Peyer's patch (tissue), 4 donors: ENCODE measurements at regions not wholly inside any gene's neighbourhood (a gene's known extent, or its start where the extent isn't known, plus 50 kb on each side); places are given as distances from the start of the nearest gene placed in this dataset.

Experiments used
- POLR2A ChIP-seq, 2 donors: fragments of 450-650 bp; IDR thresholded peaks; one replicate each; pipeline ENCODE4 v1.5.1; 2017; ENCODE audit warnings: antibody characterized with exemption in 2 of 2, mild to moderate bottlenecking in 2 of 2, moderate library complexity in 2 of 2
- TF ChIP-seq, protein P1 (sequence below), 6 experiments: fragments of 450-650 bp in 4 of 6; fragments of 200-600 bp in 2 of 6; sonication (generic) in 1 of 6; IDR thresholded peaks; one replicate each; pipeline ENCODE4 v1.5.1; 2017 to 2019; ENCODE audit warnings: antibody characterized with exemption in 6 of 6, mild to moderate bottlenecking in 3 of 6, moderate library complexity in 1 of 6

DNA sequence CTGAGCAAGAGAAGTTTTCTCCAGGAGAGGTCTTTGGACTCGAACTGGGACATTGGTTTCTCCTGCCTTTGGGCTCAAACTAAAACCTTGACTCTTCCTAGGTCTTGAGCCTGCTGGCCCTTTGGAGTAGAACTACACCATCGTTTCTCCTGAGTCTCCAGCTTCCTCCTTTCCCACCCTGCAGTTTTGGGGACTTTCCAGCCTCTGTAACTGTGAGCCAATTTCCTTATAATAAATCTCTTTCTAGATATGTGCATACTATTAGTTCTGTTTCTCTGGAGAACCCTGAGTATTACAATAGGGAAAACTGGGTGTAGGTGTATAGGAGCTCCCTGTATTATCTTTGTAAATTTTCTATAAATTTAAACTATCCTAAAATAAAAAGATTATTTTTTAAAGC, 219.8 kb upstream of the AGAP1 start:
- TF ChIP-seq POLR2A (IDR thresholded peaks at IDR 0.05): no peak
- TF ChIP-seq, protein P1, sequence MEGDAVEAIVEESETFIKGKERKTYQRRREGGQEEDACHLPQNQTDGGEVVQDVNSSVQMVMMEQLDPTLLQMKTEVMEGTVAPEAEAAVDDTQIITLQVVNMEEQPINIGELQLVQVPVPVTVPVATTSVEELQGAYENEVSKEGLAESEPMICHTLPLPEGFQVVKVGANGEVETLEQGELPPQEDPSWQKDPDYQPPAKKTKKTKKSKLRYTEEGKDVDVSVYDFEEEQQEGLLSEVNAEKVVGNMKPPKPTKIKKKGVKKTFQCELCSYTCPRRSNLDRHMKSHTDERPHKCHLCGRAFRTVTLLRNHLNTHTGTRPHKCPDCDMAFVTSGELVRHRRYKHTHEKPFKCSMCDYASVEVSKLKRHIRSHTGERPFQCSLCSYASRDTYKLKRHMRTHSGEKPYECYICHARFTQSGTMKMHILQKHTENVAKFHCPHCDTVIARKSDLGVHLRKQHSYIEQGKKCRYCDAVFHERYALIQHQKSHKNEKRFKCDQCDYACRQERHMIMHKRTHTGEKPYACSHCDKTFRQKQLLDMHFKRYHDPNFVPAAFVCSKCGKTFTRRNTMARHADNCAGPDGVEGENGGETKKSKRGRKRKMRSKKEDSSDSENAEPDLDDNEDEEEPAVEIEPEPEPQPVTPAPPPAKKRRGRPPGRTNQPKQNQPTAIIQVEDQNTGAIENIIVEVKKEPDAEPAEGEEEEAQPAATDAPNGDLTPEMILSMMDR (IDR thresholded peaks at IDR 0.05): no peak
